Brain microvascular endothelial cell (primary cell): ENCODE measurements at regions not wholly inside any gene's neighbourhood (a gene's known extent, or its start where the extent isn't known, plus 50 kb on each side); places are given as distances from the start of the nearest gene placed in this dataset.

Source experiments
- DNase-seq: peaks from one replicate; pipeline ENCODE4 v3.0.0-alpha.2; 2020
- H3K27ac ChIP-seq: fragments of 250-450 bp; sonication (Bioruptor Pico); 2 replicates; pipeline ENCODE4 v1.5.1; 2020; ENCODE audit warnings: mild to moderate bottlenecking, moderate library complexity
- H3K27me3 ChIP-seq: fragments of 250-450 bp; sonication (Bioruptor Pico); replicated peaks from 2 replicates; pipeline ENCODE4 v1.5.1; 2020; ENCODE audit warnings: mild to moderate bottlenecking
- H3K36me3 ChIP-seq: fragments of 250-450 bp; sonication (Bioruptor Pico); replicated peaks from 2 replicates; pipeline ENCODE4 v1.5.1; 2020; ENCODE audit warnings: mild to moderate bottlenecking
- H3K4me3 ChIP-seq: 2 replicates; pipeline ENCODE4 v1.5.1; 2011; ENCODE audit warnings: low read depth, mild to moderate bottlenecking, control low read depth, low read length, moderate library complexity
- CTCF ChIP-seq: IDR thresholded peaks from 2 replicates; pipeline ENCODE4 v1.5.1; 2011; ENCODE audit warnings: low read depth, mild to moderate bottlenecking, moderate library complexity, low read length, control low read depth, inconsistent platforms; ENCODE audit errors: missing control alignments
- in situ Hi-C: cut with HindIII; loops from 2 replicates; pipeline ENCODE4 v1.10.0; 2017; ENCODE audit warnings: low sequenced_read_pairs, low pct_ligation_motif_present

DNA sequence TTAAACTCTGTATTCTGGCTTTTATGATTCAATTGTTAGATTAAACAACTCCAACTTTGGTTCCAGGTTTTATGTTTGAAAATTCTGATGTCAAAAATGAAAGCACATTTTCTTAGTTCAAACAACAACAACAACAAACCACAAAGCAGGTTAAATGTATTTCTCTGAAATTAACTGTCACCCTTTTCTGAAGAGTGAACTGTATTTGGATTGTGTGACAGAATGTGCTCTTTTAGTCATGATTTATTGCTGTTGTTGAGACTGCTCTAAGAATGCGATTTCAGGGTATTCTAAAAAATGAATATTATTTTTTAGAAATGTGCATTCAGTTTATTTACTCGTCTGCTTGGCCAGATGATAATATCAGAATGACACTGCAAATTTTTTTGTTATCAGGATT, 144.1 kb downstream of the GNAI1 start:
- Histone ChIP-seq H3K27ac (no peak overlapping the region), H3K36me3 (no peaks in the 10 kb centered on the region), H3K27me3 (no peaks in the 10 kb centered on the region), H3K4me3 (no peak overlapping the region)
- in situ Hi-C loops: no loop called here
- no peak for DNase-seq
- TF ChIP-seq CTCF: no peak

GRCh38 chr7:80277434-80278427, 143.1 kb downstream of the GNAI1 start:
- H3K27me3 ChIP-seq: no peaks in the 10 kb centered on the region
- no peak overlapping the region for H3K4me3 ChIP-seq
- in situ Hi-C loops: no loop called here
- peak overlapping the region; percentile 48 for H3K27ac ChIP-seq
- no peak for TF ChIP-seq CTCF
- no peaks in the 10 kb centered on the region for H3K36me3 ChIP-seq
- peak; percentile 28 for DNase-seq
